ENCODE measurements at regions not wholly inside any gene's neighbourhood (a gene's known extent, or its start where the extent isn't known, plus 50 kb on each side); places are given as distances from the start of the nearest gene placed in this dataset.
"Not testable (repeated sequence)": the region's sequence is repeated elsewhere in the genome, so short reads cannot be mapped to it uniquely, and the experiment has no call there.

GRCh38 chr13:33355201-33355895, 69.8 kb upstream of the STARD13 start:
- TF ChIP-seq CTCF (IDR thresholded peaks at IDR 0.05; ENCODE audit: low read depth, low read length, missing control alignments), result no peak
- DNase-seq (ENCODE audit: low read depth), result no peak
- in situ Hi-C loops (cut with HindIII; ENCODE audit: low sequenced_read_pairs), result no loop called here
- H3K4me3 ChIP-seq (ENCODE audit: low read depth, low read length), result no peak overlapping the region

DNA sequence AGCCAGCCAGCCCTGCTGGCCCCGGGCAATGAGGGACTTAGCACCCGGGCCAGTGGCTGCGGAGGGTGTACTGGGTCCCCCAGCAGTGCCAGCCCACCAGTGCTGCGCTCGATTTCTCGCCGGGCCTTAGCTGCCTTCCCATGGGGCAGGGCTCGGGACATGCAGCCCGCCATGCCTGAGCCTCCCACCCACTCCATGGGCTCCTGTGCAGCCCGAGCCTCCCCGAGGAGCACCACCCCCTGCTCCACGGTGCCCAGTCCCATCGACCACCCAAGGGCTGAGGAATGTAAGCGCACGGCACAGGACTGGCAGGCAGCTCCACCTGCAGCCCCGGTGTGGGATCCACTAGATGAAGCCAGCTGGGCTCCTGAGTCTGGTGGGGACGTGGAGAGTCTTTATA, 72.5 kb upstream of the STARD13 start:
- in situ Hi-C loops (cut with HindIII; ENCODE audit: low sequenced_read_pairs); DNase-seq (ENCODE audit: low read depth); H3K4me3 ChIP-seq (ENCODE audit: low read depth, low read length): not testable (repeated sequence)

DNA sequence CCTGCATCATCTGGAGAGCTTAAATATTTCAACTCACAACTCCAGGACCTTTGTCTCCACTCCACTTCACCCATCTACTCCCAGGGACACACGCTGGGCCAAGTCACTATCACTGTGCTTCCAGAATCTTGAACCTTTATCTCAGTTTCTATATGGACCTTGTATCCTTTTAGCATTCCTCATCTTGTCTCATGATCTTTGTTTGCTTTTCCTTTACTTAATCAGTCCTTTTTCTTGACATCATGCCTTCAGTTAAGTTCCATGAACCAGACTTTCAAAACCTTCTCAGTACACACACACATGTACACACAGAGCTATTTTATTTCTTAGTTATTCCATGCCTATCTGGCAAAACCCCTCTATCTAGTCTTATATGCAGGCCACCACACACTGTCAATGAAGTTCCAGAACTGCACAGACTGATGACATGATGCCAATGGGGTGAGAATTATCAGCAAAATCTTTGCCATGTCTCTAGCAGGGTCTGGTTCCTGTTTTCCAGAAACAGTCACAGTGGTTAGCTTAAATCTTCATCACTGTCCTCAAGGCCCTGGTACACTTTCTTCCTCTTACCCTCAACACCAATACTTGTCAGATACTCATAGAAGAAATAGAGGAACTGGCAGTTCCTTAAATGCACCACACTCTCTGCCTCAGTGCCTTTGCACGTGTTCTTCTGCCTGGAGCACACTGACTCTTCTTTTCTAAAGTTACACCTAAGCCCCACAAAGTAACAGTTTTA, 77.6 kb upstream of the STARD13 start:
- DNase-seq (ENCODE audit: low read depth), result no peak
- H3K4me3 ChIP-seq (ENCODE audit: low read depth, low read length), result no peak overlapping the region
- in situ Hi-C loops (cut with HindIII; ENCODE audit: low sequenced_read_pairs), result no loop called here
- TF ChIP-seq CTCF (IDR thresholded peaks at IDR 0.05; ENCODE audit: low read depth, low read length, missing control alignments), result no peak

DNA sequence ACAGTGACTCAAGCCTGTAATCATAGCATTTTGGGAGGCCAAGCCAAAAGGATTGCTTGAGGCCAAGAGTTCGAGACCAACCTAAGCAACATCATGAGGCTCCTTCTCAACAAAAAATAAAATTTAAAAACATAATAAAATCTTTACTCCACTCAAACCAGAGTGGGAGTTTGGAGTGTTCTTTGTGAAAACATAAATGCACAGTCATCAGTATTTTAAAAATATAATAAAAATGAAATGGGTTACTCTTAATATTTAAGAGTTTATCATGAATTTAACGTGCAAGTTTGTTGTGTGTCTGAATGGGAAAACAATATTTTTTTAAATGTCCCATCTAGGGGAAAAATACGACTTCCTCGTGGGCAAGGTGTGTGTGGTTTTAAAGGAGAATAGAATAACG, 78.6 kb upstream of the STARD13 start:
- DNase-seq (ENCODE audit: low read depth), result no peak
- no peak for TF ChIP-seq CTCF (IDR thresholded peaks at IDR 0.05; ENCODE audit: low read depth, low read length, missing control alignments)
- in situ Hi-C loops (cut with HindIII; ENCODE audit: low sequenced_read_pairs), result no loop called here
- H3K4me3 ChIP-seq (ENCODE audit: low read depth, low read length), result no peak overlapping the region

DNA sequence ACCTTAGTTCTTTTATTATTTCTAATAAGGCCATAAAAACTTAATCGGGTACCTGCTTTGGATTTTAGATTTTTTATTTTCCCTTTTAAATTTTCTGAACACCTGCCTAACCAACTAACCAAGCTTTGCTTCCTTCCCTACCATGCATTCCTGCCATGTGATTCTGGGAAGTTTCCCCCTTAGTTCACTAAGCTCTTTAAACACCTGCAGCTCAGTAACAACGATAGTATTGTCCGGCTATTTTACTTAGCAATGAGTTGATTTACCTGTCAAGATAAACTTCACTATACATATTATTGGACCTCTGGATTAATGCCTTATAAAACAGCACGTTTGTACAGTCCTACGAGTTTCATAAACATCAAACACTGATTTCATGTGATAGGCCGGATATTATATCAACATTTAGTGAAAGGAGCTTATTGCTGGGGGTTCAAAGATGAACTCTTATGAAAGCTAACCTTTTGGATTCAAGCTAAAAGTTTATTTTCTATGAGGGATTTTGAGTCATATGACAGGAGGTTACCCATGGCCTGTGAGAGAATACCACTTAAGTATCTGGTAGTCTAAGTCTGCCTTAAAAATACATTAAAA, 81.0 kb upstream of the STARD13 start:
- TF ChIP-seq CTCF (IDR thresholded peaks at IDR 0.05; ENCODE audit: low read depth, low read length, missing control alignments), result no peak
- no peak for DNase-seq (ENCODE audit: low read depth)
- H3K4me3 ChIP-seq (ENCODE audit: low read depth, low read length), result no peak overlapping the region
- in situ Hi-C loops (cut with HindIII; ENCODE audit: low sequenced_read_pairs), result no loop called here

GRCh38 chr13:33367171-33367895, 81.8 kb upstream of the STARD13 start:
- no peak overlapping the region for H3K4me3 ChIP-seq (ENCODE audit: low read depth, low read length)
- TF ChIP-seq CTCF (IDR thresholded peaks at IDR 0.05; ENCODE audit: low read depth, low read length, missing control alignments), result no peak
- in situ Hi-C loops (cut with HindIII; ENCODE audit: low sequenced_read_pairs), result no loop called here
- DNase-seq (ENCODE audit: low read depth), result no peak

Measured in astrocyte of the cerebellum (primary cell).